GM12864 (cell line): ENCODE measurements at regions not wholly inside any gene's neighbourhood (a gene's known extent, or its start where the extent isn't known, plus 50 kb on each side); places are given as distances from the start of the nearest gene placed in this dataset.
"Not testable (repeated sequence)": the region's sequence is repeated elsewhere in the genome, so short reads cannot be mapped to it uniquely, and the experiment has no call there.

ENCODE experiments used
- DNase-seq: peaks from one replicate; pipeline ENCODE4 v3.0.0-alpha.2; 2011; ENCODE audit warnings: low read depth
- H3K4me3 ChIP-seq: 2 replicates; pipeline ENCODE4 v1.5.1; 2011; ENCODE audit warnings: mild to moderate bottlenecking, low read depth, low read length, control low read depth
- TF ChIP-seq, protein P1 (sequence below): IDR thresholded peaks from 2 replicates; pipeline ENCODE4 v1.5.1; 2011; ENCODE audit warnings: low read depth, mild to moderate bottlenecking, moderate library complexity, low read length, control low read depth, inconsistent platforms; ENCODE audit errors: missing control alignments

DNA sequence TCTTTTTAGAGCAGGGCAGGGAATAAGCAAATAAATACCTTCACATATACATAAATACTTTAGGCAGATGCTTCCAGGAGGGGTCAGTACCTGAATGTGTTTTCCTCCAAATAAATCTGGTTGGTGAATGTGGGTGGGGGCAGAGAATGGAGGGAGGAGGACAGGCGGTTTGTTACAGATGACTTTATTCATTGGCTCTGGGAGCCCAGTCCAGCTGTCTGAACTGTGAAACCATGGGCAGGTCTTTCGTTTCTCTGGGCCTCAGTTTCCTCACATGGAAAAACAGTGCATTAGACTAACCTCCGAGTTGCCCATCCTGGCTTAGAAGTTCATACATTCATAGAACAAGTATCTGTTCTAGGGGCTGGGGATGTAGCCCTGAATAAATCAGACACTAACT lies 124.6 kb downstream of the IER5 start:
- TF ChIP-seq, protein P1, sequence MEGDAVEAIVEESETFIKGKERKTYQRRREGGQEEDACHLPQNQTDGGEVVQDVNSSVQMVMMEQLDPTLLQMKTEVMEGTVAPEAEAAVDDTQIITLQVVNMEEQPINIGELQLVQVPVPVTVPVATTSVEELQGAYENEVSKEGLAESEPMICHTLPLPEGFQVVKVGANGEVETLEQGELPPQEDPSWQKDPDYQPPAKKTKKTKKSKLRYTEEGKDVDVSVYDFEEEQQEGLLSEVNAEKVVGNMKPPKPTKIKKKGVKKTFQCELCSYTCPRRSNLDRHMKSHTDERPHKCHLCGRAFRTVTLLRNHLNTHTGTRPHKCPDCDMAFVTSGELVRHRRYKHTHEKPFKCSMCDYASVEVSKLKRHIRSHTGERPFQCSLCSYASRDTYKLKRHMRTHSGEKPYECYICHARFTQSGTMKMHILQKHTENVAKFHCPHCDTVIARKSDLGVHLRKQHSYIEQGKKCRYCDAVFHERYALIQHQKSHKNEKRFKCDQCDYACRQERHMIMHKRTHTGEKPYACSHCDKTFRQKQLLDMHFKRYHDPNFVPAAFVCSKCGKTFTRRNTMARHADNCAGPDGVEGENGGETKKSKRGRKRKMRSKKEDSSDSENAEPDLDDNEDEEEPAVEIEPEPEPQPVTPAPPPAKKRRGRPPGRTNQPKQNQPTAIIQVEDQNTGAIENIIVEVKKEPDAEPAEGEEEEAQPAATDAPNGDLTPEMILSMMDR = no peak
- no peak overlapping the region for H3K4me3 ChIP-seq
- DNase-seq = no peak

DNA sequence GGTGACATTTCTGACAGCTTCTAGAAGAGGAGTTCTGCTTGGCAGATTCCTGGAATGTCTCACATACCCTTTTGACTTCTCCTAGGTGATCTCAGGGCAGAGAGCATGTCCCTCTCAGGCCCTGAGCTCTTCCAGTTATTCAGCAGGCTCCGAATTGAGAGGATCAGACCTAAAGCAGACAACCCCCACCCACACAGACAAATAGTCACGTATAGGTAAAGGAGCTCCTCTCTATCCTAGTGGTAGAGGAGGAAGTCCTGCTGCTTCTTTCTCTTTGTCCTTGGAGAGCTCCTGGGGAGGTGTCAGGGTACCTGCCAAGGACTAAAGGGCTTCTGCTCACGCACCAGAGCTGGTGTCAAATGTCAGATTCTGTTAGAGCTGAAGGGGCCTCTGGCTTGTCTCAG lies 128.1 kb downstream of the IER5 start:
- TF ChIP-seq, protein P1 = no peak
- DNase-seq = no peak
- H3K4me3 ChIP-seq = no peak overlapping the region

GRCh38 chr1:181219938-181220337 lies 131.4 kb downstream of the IER5 start:
- DNase-seq = no peak
- TF ChIP-seq, protein P1 = no peak
- no peak overlapping the region for H3K4me3 ChIP-seq

DNA sequence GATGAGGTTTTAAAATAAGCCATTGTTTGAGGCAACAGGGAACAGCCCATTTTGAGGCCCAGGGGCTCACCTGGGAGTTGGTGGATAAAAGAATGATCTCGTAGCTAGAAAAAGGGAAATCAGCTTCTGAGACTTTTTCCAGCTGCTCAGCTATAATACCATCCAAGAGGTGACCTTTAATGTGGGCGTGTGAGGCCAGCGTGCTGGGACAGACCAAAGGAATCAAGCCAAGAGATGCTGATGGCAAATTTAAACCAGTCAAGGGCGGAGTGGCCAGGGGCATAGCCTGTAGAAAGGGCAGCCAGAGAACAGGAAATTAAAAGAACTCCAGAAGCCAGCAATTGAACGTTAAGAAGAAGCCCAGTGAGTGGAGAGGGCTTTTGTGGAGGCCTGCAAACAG lies 132.6 kb downstream of the IER5 start:
- no peak for DNase-seq
- no peak overlapping the region for H3K4me3 ChIP-seq
- TF ChIP-seq, protein P1 = no peak

- H3K4me3 ChIP-seq = no peak overlapping the region
- TF ChIP-seq, protein P1 = no peak
- no peak for DNase-seq
Measured at GRCh38 chr1:181222972-181223505, 134.5 kb downstream of the IER5 start.

DNA sequence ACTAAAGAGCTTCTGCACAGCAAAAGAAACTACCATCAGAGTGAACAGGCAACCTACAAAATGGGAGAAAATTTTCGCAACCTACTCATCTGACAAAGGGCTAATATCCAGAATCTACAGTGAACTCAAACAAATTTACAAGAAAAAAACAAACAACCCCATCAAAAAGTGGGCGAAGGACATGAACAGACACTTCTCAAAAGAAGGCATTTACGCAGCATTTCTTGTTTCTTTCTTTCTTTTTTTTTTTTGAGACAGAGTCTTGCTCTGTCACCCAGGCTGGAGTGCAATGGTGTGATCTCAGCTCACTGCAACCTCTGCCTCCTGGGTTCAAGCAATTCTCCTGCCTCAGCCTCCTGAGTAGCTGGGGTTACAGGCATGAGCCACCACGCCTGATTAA lies 138.2 kb downstream of the IER5 start:
- DNase-seq, H3K4me3 ChIP-seq: not testable (repeated sequence)

DNA sequence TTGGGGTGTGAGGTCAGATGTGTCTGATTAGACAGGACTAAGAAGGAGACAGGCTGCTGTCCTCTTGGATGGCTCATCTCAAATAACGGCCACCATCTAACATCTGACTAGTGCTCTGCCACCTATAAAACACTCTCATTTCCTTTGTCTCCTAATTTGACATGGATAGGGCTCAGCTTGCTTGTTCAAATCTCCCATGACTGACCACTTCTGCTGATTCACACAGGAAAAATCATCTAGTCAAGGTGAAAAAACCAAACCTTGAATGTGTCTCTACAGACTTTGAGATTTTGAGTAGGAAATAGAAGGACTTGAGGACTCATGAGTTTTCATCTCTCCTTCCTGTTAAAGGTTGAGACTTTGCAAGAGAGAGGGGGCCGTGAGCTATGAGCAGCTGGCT lies 150.6 kb downstream of the IER5 start:
- DNase-seq = no peak
- H3K4me3 ChIP-seq = no peak overlapping the region
- TF ChIP-seq, protein P1 = no peak

- not testable (repeated sequence) for DNase-seq, H3K4me3 ChIP-seq
Measured at GRCh38 chr1:181246320-181246719, 157.8 kb downstream of the IER5 start.

DNA sequence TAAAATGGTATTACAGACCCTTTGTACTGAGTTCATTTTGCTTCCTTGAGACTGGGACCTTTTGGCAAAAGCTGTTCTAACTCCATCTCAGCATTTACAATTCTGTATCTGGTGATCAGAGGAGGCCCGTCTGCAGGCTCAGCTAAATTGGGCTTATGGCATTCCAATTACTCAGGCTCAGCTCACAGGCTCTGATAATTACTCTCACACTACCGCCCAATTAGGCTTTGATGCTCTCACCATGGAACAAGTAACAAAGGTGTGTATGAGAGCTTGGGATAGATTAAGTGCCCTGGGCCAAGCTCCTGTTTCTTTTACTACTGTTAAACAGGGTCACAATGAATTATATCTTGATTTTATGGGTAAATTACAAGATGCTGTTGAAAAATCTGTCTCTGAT lies 159.9 kb downstream of the IER5 start:
- not testable (repeated sequence) for DNase-seq, H3K4me3 ChIP-seq
